Gastrocnemius medialis (tissue), 4 donors: ENCODE measurements at regions not wholly inside any gene's neighbourhood (a gene's known extent, or its start where the extent isn't known, plus 50 kb on each side); places are given as distances from the start of the nearest gene placed in this dataset.

ENCODE experiments used
- ATAC-seq, 2 donors: fragments of 150-250 bp; one replicate each; pipeline ENCODE4 v1.9.1; 2016
- DNase-seq, 2 donors: peaks; one replicate each; pipeline ENCODE4 v3.0.0-alpha.2; 2019
- H3K27ac ChIP-seq, 4 donors: fragments of 200-600 bp; sonication (generic); 1 replicate in 1 of 4; 2 replicates in 3 of 4; pipeline ENCODE4 v1.5.1; 2016 to 2018; ENCODE audit warnings: mild to moderate bottlenecking in 2 of 4, moderate library complexity in 1 of 4
- H3K27me3 ChIP-seq, 3 donors: fragments of 200-600 bp; sonication (generic) in 2 of 3; 1 replicate in 1 of 3; 2 replicates in 2 of 3; pipeline versions ENCODE4 v1.5.1 to v1.6.0; 2016 to 2019; ENCODE audit warnings: mild to moderate bottlenecking in 1 of 3, moderate library complexity in 1 of 3
- H3K36me3 ChIP-seq, 2 donors: fragments of 200-600 bp; sonication (generic) in 1 of 2; one replicate each; pipeline ENCODE4 v1.5.1; 2017 to 2018
- H3K4me1 ChIP-seq, 2 donors: fragments of 200-600 bp; sonication (generic) in 1 of 2; one replicate each; pipeline ENCODE4 v1.5.1; 2016 to 2017; ENCODE audit warnings: mild to moderate bottlenecking in 2 of 2
- H3K4me3 ChIP-seq, 4 donors: fragments of 200-600 bp; sonication (generic) in 3 of 4; 1 replicate in 1 of 4; 2 replicates in 3 of 4; pipeline ENCODE4 v1.5.1; 2016 to 2019; ENCODE audit warnings: mild to moderate bottlenecking in 2 of 4
- H3K9me3 ChIP-seq, 3 donors: fragments of 200-600 bp; sonication (generic) in 2 of 3; 1 replicate in 1 of 3; 2 replicates in 2 of 3; pipeline ENCODE4 v1.5.1; 2016 to 2019
- POLR2A ChIP-seq, 2 donors: fragments of 450-650 bp; IDR thresholded peaks; one replicate each; pipeline ENCODE4 v1.6.1; 2017; ENCODE audit warnings: antibody characterized with exemption in 2 of 2, mild to moderate bottlenecking in 2 of 2, moderate library complexity in 2 of 2
- in situ Hi-C, 4 donors: fragments of 200-750 bp; cut with MboI; loops; one replicate each; pipeline versions ENCODE4 v1.15.0 to v1.8.0; 2017; ENCODE audit warnings: low sequenced_read_pairs in 4 of 4
- intact Hi-C: fragments of 100-400 bp; cut with DNase I; formaldehyde crosslinking; loops from one replicate; pipeline ENCODE4 v1.15.1; 2023; ENCODE audit warnings: low total_unique reads
- TF ChIP-seq, protein P1 (sequence below), 5 experiments: fragments of 450-650 bp in 3 of 5; fragments of 200-600 bp in 2 of 5; sonication (generic) in 2 of 5; IDR thresholded peaks in 4 of 5; conservative IDR thresholded peaks in 1 of 5; 1 replicate in 4 of 5; 2 replicates in 1 of 5; pipeline ENCODE4 v1.5.1; 2016 to 2019; ENCODE audit warnings: antibody characterized with exemption in 5 of 5, mild to moderate bottlenecking in 3 of 5, moderate library complexity in 3 of 5

DNA sequence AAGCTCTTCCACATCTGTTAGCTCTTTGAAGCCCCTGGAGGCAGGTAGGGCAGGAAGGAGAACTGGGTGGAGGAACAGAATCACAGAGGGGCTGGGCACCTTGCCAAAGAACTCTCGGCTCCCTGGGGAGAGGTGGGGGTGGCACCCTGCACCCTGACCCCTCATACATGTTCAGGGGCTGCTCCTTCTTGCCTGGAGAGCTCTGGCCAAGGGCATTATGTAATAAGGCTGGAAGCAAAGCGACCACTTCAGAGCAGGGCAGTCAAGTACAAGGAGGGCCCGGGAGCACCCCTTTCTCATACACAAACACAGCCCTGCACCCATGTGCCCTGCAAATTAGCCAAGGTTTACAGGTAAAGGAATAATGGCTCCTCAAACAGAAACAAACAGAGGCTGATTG is 351.9 kb upstream of the TSHZ3 start:
- intact Hi-C loops (no loop called here), in situ Hi-C loops (no loop called here)
- Histone ChIP-seq H3K4me1 (no peaks in the 10 kb centered on the region), H3K4me3 (no peak overlapping the region), H3K36me3 (no peaks in the 10 kb centered on the region), H3K27me3 (no peaks in the 10 kb centered on the region), H3K9me3 (peaks cover 0 to 4% (median 0%) of the 10 kb centered on the region in 3 donors), H3K27ac (no peak overlapping the region)
- no peak for ATAC-seq
- TF ChIP-seq, protein P1, sequence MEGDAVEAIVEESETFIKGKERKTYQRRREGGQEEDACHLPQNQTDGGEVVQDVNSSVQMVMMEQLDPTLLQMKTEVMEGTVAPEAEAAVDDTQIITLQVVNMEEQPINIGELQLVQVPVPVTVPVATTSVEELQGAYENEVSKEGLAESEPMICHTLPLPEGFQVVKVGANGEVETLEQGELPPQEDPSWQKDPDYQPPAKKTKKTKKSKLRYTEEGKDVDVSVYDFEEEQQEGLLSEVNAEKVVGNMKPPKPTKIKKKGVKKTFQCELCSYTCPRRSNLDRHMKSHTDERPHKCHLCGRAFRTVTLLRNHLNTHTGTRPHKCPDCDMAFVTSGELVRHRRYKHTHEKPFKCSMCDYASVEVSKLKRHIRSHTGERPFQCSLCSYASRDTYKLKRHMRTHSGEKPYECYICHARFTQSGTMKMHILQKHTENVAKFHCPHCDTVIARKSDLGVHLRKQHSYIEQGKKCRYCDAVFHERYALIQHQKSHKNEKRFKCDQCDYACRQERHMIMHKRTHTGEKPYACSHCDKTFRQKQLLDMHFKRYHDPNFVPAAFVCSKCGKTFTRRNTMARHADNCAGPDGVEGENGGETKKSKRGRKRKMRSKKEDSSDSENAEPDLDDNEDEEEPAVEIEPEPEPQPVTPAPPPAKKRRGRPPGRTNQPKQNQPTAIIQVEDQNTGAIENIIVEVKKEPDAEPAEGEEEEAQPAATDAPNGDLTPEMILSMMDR (IDR thresholded peaks at IDR 0.05 in 4 of 5, conservative IDR thresholded peaks at IDR 0.05 in 1 of 5): no peak
- TF ChIP-seq POLR2A (IDR thresholded peaks at IDR 0.05): no peak
- no peak for DNase-seq

DNA sequence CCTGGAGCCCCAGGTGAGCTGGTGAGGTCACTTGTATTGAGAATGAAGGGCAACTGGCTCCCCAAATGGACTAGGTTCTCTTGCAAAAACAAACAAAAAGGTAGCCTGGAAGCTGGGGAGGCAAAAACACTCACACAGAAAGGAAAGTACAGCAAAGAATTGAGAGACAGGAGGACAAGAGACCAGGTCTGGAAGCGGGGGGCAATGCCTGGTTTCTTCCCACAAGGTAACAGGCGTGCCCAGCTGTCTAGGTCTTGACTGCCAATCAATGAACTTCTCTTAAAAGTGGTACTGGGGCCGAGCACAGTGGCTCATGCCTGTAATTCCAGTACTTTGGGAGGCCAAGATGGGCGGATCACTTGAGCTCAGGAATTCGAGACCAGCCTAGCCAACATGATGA is 356.4 kb upstream of the TSHZ3 start:
- TF ChIP-seq, protein P1 (IDR thresholded peaks at IDR 0.05 in 4 of 5, conservative IDR thresholded peaks at IDR 0.05 in 1 of 5): no peak
- TF ChIP-seq POLR2A (IDR thresholded peaks at IDR 0.05): no peak
- no peaks in the 10 kb centered on the region for H3K4me1 ChIP-seq
- in situ Hi-C loops (no loop called here), intact Hi-C loops (no loop called here)
- H3K36me3 ChIP-seq: no peaks in the 10 kb centered on the region
- no peak for DNase-seq
- no peak overlapping the region for H3K4me3 ChIP-seq
- ATAC-seq: no peak
- H3K27ac ChIP-seq: no peak overlapping the region
- H3K27me3 ChIP-seq: no peaks in the 10 kb centered on the region
- peaks cover 0 to 4% (median 0%) of the 10 kb centered on the region in 3 donors for H3K9me3 ChIP-seq

GRCh38 chr19:31706131-31706530 is 356.9 kb upstream of the TSHZ3 start:
- in situ Hi-C loops: no loop called here
- TF ChIP-seq POLR2A (IDR thresholded peaks at IDR 0.05): no peak
- TF ChIP-seq, protein P1 (IDR thresholded peaks at IDR 0.05 in 4 of 5, conservative IDR thresholded peaks at IDR 0.05 in 1 of 5): no peak
- Histone ChIP-seq H3K36me3 (no peaks in the 10 kb centered on the region), H3K4me1 (no peaks in the 10 kb centered on the region), H3K9me3 (peaks cover 0 to 4% (median 0%) of the 10 kb centered on the region in 3 donors), H3K27ac (no peak overlapping the region), H3K4me3 (no peak overlapping the region), H3K27me3 (no peaks in the 10 kb centered on the region)
- ATAC-seq: no peak
- intact Hi-C loops: no loop called here
- no peak for DNase-seq

DNA sequence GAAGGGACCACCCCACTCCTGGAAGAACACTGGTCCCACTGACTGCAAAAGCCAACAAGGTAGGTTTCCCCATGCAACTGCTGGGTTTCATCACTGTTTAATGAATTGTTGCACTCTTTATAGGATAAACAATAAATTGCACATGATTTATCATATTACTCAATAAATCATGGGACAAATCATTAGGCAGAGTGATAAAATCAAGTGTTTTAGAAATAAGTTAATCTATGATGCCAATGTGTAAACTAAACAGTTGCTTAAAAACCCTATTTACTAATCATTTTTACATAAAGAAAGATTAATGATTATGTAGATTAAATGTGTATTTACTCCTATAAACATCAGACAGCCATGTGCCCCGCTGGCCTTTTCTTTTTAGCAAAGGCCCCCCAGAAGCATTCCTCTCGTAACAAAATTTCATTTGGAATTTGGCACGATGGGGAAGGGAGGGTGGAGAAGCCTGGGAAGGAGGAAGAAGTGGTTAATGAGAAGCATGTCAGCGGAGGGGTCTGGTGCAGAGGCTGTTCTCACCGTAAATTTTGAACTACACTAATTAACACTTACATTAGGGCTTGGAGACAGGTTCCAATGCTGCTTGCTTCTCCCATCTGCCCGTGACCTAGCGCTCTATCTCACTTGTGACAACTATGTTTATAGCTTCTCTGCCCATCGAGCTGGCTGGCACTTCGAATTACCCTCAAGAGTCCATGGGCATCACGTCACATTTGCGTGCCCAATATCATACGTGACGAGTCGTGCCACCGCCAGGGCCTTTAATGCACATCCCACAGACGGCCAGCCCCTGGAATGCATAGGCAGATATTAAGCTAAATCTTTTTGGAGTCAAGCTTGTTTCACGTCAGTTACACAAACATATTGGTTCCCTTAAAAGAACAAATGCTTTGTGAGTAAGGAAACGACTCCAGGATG is 357.7 kb upstream of the TSHZ3 start:
- peaks cover 0 to 4% (median 0%) of the 10 kb centered on the region in 3 donors for H3K9me3 ChIP-seq
- no peak overlapping the region for H3K27ac ChIP-seq
- ATAC-seq (no peak), DNase-seq (no peak)
- no peaks in the 10 kb centered on the region for H3K4me1 ChIP-seq
- intact Hi-C loops (no loop called here), in situ Hi-C loops (no loop called here)
- H3K27me3 ChIP-seq: no peaks in the 10 kb centered on the region
- no peak for TF ChIP-seq POLR2A (IDR thresholded peaks at IDR 0.05)
- TF ChIP-seq, protein P1 (IDR thresholded peaks at IDR 0.05 in 4 of 5, conservative IDR thresholded peaks at IDR 0.05 in 1 of 5): no peak
- no peaks in the 10 kb centered on the region for H3K36me3 ChIP-seq
- H3K4me3 ChIP-seq: no peak overlapping the region
